ENCODE measurements at regions not wholly inside any gene's neighbourhood (a gene's known extent, or its start where the extent isn't known, plus 50 kb on each side); places are given as distances from the start of the nearest gene placed in this dataset.

DNA sequence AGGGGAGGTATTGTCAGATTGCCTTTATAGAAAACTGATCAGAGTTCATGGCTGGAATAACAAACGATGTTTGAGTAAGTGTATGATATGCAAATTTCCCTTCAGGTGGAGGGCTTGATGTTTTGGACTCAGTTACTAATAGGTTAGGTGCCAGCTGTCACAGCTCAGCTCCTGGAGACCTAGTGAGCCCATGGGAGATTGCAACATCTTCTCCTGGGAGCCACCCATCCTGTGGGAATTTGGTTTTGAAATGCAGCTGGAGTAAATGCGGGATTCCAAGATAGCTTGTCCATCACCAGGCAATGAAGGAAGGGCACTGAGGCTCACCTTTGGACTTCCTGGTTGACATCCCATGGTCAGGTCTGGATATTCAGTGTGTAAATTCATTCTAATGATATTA is 211.4 kb upstream of the NRIP1 start:
- TF ChIP-seq RAD21 (IDR thresholded peaks at IDR 0.05; ENCODE audit: low read length) (no peak), RCOR1 (IDR thresholded peaks at IDR 0.05; ENCODE audit: insufficient replicate concordance, low read length) (no peak)

Data from IMR-90 (cell line).